Cardiac muscle cell (in vitro differentiated cells and primary cell): ENCODE measurements at regions not wholly inside any gene's neighbourhood (a gene's known extent, or its start where the extent isn't known, plus 50 kb on each side); places are given as distances from the start of the nearest gene placed in this dataset.

Experiments
- DNase-seq, 2 donors: peaks; one replicate each; pipeline versions ENCODE4 v3.0.0 to v3.0.0-alpha.2; 2010 to 2017; ENCODE audit warnings: low read depth in 1 of 2, low spot score in 1 of 2
- H3K27ac ChIP-seq: fragments of 200-600 bp; sonication (generic); 2 replicates; pipeline ENCODE4 v1.5.1; 2016
- H3K27me3 ChIP-seq: fragments of 200-600 bp; sonication (generic); 2 replicates; pipeline ENCODE4 v1.6.0; 2016; ENCODE audit warnings: control low read depth
- H3K36me3 ChIP-seq: fragments of 200-600 bp; sonication (generic); 2 replicates; pipeline ENCODE4 v1.5.1; 2016; ENCODE audit warnings: control low read depth
- H3K4me1 ChIP-seq: fragments of 200-600 bp; sonication (generic); 2 replicates; pipeline ENCODE4 v1.8.1; 2017; ENCODE audit warnings: low read depth, mild to moderate bottlenecking, mixed run types
- H3K4me3 ChIP-seq: fragments of 200-600 bp; sonication (generic); 2 replicates; pipeline ENCODE4 v1.5.1; 2016; ENCODE audit warnings: mild to moderate bottlenecking
- H3K9me3 ChIP-seq: fragments of 200-600 bp; sonication (generic); 2 replicates; pipeline ENCODE4 v1.5.1; 2017; ENCODE audit warnings: low read depth, mild to moderate bottlenecking, control low read depth
- TF ChIP-seq, protein P1 (sequence below): IDR thresholded peaks from 2 replicates; pipeline ENCODE4 v1.5.1; 2012; ENCODE audit warnings: low read depth, mild to moderate bottlenecking, low read length

DNA sequence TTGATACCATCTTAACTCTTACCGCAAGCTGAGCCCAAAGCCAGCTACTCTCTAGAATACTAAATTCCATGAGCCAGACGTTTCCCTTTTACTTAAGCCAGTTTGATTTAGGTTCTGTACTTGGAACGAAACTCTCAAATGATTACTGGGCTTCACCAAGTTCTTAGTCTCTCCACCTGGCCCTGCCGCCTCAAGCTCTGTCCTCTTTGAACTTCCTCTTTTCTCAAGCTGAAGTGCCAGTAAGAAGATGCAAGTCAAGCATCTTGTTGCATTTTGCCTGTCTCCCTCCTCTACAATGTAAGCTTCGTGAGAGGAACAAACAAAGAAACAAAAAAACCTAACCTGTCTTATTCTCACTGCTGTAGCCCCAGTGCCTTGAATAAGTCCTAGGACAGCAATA lies 358.2 kb upstream of the NPVF start:
- no peaks in the 10 kb centered on the region for H3K9me3 ChIP-seq
- no peak overlapping the region for H3K4me3 ChIP-seq
- peaks cover 5% of the 10 kb centered on the region for H3K4me1 ChIP-seq
- TF ChIP-seq, protein P1, sequence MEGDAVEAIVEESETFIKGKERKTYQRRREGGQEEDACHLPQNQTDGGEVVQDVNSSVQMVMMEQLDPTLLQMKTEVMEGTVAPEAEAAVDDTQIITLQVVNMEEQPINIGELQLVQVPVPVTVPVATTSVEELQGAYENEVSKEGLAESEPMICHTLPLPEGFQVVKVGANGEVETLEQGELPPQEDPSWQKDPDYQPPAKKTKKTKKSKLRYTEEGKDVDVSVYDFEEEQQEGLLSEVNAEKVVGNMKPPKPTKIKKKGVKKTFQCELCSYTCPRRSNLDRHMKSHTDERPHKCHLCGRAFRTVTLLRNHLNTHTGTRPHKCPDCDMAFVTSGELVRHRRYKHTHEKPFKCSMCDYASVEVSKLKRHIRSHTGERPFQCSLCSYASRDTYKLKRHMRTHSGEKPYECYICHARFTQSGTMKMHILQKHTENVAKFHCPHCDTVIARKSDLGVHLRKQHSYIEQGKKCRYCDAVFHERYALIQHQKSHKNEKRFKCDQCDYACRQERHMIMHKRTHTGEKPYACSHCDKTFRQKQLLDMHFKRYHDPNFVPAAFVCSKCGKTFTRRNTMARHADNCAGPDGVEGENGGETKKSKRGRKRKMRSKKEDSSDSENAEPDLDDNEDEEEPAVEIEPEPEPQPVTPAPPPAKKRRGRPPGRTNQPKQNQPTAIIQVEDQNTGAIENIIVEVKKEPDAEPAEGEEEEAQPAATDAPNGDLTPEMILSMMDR, result no peak
- no peak for DNase-seq
- H3K27ac ChIP-seq, result no peak overlapping the region
- H3K27me3 ChIP-seq, result no peaks in the 10 kb centered on the region
- no peaks in the 10 kb centered on the region for H3K36me3 ChIP-seq

DNA sequence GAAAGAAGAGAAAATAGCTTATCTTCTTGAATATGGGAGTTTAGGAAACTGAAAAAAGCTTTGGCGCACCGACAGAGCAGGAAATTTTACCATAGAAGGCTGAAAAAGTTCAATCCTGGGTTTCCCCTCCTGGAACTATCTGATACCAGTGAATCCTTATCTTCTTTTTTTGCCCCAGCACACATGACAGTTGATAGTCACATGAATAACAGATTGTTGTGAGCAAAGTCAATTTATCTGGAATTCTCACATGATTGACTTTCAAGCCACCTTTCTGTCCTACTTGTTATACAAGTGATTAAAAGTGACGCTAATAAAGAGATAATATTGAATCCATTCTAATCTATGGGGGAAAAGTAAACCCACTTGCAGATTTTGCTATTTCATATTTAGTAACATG lies 365.8 kb upstream of the NPVF start:
- TF ChIP-seq, protein P1, result no peak
- DNase-seq, result no peak

DNA sequence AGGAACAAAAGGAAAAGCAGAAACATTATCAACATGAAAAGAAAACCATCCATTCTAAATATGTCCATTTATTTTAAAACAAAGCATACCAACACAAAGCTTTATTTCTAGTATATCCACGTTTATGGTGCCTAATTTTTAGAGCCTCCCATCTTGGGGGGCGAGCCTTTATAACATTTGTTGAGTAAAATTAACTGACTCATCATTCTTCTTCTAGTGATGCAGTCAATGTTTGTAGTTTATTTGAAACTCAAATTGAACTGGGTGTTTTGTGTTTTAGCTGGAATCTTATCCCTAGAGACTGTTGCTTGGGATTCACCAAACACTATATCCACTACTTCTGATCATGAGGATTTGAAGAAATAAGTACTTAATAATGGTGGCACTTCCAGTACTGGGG lies 366.4 kb upstream of the NPVF start:
- Histone ChIP-seq H3K27ac (no peak overlapping the region), H3K4me1 (no peaks in the 10 kb centered on the region), H3K36me3 (no peaks in the 10 kb centered on the region), H3K4me3 (no peak overlapping the region), H3K27me3 (no peaks in the 10 kb centered on the region), H3K9me3 (no peaks in the 10 kb centered on the region)
- DNase-seq, result no peak
- TF ChIP-seq, protein P1, result no peak

More for the DNA sequence above, 365.8 kb upstream of the NPVF start:
- no peaks in the 10 kb centered on the region for H3K36me3 ChIP-seq
- peaks cover 1% of the 10 kb centered on the region for H3K4me1 ChIP-seq
- no peak overlapping the region for H3K4me3 ChIP-seq
- no peak overlapping the region for H3K27ac ChIP-seq
- no peaks in the 10 kb centered on the region for H3K9me3 ChIP-seq
- H3K27me3 ChIP-seq, result no peaks in the 10 kb centered on the region

DNA sequence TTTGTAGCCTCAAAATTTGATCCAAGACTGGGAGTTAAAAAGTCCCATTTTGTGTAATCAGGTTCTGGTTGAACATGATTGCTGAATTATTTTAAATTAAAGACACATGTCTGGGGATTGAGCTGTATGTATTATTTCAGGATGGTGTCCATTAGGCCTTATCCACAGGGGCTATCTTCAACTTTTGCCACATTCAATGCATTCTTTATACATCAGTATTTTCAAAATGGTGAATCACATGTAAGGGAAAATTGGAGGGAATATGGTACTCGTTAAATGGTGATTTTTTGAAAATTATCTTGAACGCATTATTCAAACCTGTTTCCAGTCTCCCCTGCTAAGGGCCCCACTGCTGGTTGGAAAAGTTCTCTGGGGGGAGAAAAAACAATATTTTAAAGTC lies 367.7 kb upstream of the NPVF start:
- TF ChIP-seq, protein P1, result no peak
- no peaks in the 10 kb centered on the region for H3K27me3 ChIP-seq
- no peak for DNase-seq
- no peak overlapping the region for H3K27ac ChIP-seq
- no peak overlapping the region for H3K4me3 ChIP-seq
- H3K36me3 ChIP-seq, result no peaks in the 10 kb centered on the region
- no peaks in the 10 kb centered on the region for H3K4me1 ChIP-seq
- no peaks in the 10 kb centered on the region for H3K9me3 ChIP-seq

DNA sequence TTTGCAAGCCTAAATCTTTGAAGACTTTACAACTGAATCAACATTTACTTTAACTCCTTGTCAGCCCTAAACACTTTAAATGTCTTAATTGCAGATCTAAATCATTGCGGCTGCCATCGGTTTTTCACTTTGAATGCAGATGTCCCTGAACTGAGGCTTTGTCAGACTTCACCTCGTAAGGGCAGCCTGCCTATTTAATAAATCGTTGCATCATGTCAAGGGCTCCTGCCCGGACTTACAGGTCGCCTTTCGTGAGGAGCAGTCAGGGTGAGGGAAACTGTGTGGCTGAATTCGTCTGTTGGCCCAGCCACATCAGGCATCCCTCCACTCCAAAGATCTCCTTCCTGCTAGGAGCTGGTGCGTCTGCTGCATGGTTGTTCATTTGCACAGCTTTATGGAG lies 368.2 kb upstream of the NPVF start:
- H3K36me3 ChIP-seq, result no peaks in the 10 kb centered on the region
- DNase-seq, result no peak
- H3K4me1 ChIP-seq, result no peaks in the 10 kb centered on the region
- TF ChIP-seq, protein P1, result no peak
- no peaks in the 10 kb centered on the region for H3K27me3 ChIP-seq
- no peak overlapping the region for H3K27ac ChIP-seq
- no peaks in the 10 kb centered on the region for H3K9me3 ChIP-seq
- no peak overlapping the region for H3K4me3 ChIP-seq

DNA sequence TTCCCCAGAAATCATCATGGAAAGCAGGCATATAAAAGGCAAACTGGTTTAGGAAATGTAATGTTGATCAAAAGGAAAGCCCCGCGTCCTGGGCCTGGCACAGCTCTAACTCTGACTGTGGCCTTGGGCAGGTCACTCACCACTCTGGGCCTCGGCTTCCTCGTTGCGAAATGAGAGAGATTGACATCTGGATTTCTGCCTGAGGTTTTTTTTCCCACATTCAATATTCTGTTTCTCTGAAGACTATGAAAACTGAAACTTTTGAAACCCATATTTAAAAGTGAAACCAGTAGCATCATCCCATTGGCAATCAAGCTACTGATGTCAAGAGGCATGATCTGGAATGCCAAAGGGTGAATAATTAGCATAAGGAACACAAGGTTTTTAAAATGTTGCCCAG lies 369.7 kb upstream of the NPVF start:
- H3K27me3 ChIP-seq, result no peaks in the 10 kb centered on the region
- H3K4me1 ChIP-seq, result no peaks in the 10 kb centered on the region
- TF ChIP-seq, protein P1, result no peak
- H3K4me3 ChIP-seq, result no peak overlapping the region
- no peaks in the 10 kb centered on the region for H3K9me3 ChIP-seq
- H3K36me3 ChIP-seq, result no peaks in the 10 kb centered on the region
- H3K27ac ChIP-seq, result no peak overlapping the region
- DNase-seq, result peak in 1 of 2 donors; percentile 6
